Breast epithelium (tissue), 4 donors: ENCODE measurements at regions not wholly inside any gene's neighbourhood (a gene's known extent, or its start where the extent isn't known, plus 50 kb on each side); places are given as distances from the start of the nearest gene placed in this dataset.

Source experiments
- DNase-seq, 2 donors: peaks; one replicate each; pipeline ENCODE4 v3.0.0-alpha.2; 2019; ENCODE audit warnings: low spot score in 2 of 2
- H3K27ac ChIP-seq, 2 donors: fragments of 200-600 bp; sonication (generic) in 1 of 2; one replicate each; pipeline ENCODE4 v1.5.1; 2016 to 2019; ENCODE audit warnings: mild to moderate bottlenecking in 1 of 2
- H3K27me3 ChIP-seq, 2 donors: fragments of 200-600 bp; sonication (generic) in 1 of 2; one replicate each; pipeline versions ENCODE4 v1.5.1 to v1.6.0; 2017 to 2019; ENCODE audit warnings: control low read depth in 1 of 2, mild to moderate bottlenecking in 1 of 2
- H3K36me3 ChIP-seq: fragments of 200-600 bp; one replicate; pipeline ENCODE4 v1.5.1; 2019
- H3K4me1 ChIP-seq, 2 donors: fragments of 200-600 bp; sonication (generic); one replicate each; pipeline ENCODE4 v1.5.1; 2016 to 2019; ENCODE audit warnings: control low read depth in 1 of 2
- H3K4me3 ChIP-seq, 3 donors: fragments of 200-600 bp; sonication (generic); 1 replicate in 2 of 3; 2 replicates in 1 of 3; pipeline ENCODE4 v1.5.1; 2016 to 2019; ENCODE audit warnings: mild to moderate bottlenecking in 3 of 3, moderate library complexity in 2 of 3
- H3K9me3 ChIP-seq, 2 donors: fragments of 200-600 bp; sonication (generic) in 1 of 2; one replicate each; pipeline ENCODE4 v1.5.1; 2016 to 2019; ENCODE audit warnings: control low read depth in 1 of 2
- POLR2A ChIP-seq: fragments of 450-650 bp; IDR thresholded peaks from one replicate; pipeline ENCODE4 v1.6.1; 2016; ENCODE audit warnings: antibody characterized with exemption, mild to moderate bottlenecking, moderate library complexity
- POLR2AphosphoS5 ChIP-seq, 3 donors: sonication (generic); formaldehyde crosslinking; IDR thresholded peaks; one replicate each; pipeline ENCODE4 v1.6.1; 2017; ENCODE audit warnings: antibody characterized with exemption in 3 of 3
- intact Hi-C: fragments of 100-400 bp; cut with DNase I; formaldehyde crosslinking; loops from one replicate; pipeline ENCODE4 v1.15.1; 2023; ENCODE audit warnings: low total_unique reads
- TF ChIP-seq, protein P1 (sequence below), 3 donors: fragments of 450-650 bp; IDR thresholded peaks; one replicate each; pipeline ENCODE4 v1.5.1; 2016 to 2017; ENCODE audit warnings: antibody characterized with exemption in 3 of 3, mild to moderate bottlenecking in 3 of 3, moderate library complexity in 3 of 3

DNA sequence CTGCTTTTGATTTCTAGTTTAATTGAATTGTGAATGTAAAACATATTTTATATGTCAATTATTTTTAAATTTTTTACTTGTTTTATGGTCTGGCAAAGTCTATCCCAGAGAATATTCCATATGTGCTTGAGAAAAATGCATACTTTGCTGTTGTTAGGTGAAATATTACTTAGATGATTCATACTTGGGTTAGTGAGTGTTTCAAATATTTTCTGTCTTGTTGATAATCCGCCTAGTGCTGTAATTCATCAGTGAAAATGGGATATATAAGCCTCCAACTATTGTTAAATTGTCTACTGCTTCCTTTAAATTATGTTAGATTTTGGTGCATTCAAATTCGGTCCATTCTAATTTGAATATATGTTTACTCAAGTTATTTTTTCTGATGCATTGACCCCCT, 395.5 kb downstream of the LRFN5 start:
- intact Hi-C loops: no loop called here
- H3K4me1 ChIP-seq: no peaks in the 10 kb centered on the region
- H3K9me3 ChIP-seq: no peaks in the 10 kb centered on the region
- TF ChIP-seq POLR2AphosphoS5 (IDR thresholded peaks at IDR 0.05) (no peak), POLR2A (no peak)
- TF ChIP-seq, protein P1, sequence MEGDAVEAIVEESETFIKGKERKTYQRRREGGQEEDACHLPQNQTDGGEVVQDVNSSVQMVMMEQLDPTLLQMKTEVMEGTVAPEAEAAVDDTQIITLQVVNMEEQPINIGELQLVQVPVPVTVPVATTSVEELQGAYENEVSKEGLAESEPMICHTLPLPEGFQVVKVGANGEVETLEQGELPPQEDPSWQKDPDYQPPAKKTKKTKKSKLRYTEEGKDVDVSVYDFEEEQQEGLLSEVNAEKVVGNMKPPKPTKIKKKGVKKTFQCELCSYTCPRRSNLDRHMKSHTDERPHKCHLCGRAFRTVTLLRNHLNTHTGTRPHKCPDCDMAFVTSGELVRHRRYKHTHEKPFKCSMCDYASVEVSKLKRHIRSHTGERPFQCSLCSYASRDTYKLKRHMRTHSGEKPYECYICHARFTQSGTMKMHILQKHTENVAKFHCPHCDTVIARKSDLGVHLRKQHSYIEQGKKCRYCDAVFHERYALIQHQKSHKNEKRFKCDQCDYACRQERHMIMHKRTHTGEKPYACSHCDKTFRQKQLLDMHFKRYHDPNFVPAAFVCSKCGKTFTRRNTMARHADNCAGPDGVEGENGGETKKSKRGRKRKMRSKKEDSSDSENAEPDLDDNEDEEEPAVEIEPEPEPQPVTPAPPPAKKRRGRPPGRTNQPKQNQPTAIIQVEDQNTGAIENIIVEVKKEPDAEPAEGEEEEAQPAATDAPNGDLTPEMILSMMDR (IDR thresholded peaks at IDR 0.05): no peak
- no peak overlapping the region for H3K27ac ChIP-seq
- DNase-seq: no peak
- peaks cover 4% of the 10 kb centered on the region for H3K36me3 ChIP-seq
- H3K27me3 ChIP-seq: no peaks in the 10 kb centered on the region
- no peak overlapping the region for H3K4me3 ChIP-seq

DNA sequence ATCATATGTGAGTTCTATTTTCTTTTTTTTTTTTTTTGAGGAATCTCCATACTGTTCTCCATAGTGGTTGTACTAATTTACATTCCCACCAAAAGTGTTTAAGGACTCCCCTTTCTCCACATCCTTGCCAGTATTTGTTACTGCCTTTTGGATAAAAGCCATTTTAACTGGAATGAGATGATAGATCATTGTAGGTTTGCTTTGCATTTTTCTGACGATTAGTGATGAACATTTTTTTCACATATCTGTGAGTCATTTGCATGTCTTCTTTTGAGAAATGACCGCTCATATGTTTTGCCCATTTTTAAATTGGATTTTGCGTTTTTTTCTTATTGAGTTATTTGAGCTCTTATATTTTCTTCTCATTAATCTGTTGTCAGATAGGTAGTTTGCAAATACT, 394.8 kb downstream of the LRFN5 start:
- no peak overlapping the region for H3K4me3 ChIP-seq
- intact Hi-C loops: no loop called here
- H3K27ac ChIP-seq: no peak overlapping the region
- DNase-seq: no peak
- peaks cover 4% of the 10 kb centered on the region for H3K36me3 ChIP-seq
- TF ChIP-seq POLR2A: no peak
- TF ChIP-seq, protein P1 (IDR thresholded peaks at IDR 0.05): no peak
- no peak for TF ChIP-seq POLR2AphosphoS5 (IDR thresholded peaks at IDR 0.05)
- no peaks in the 10 kb centered on the region for H3K9me3 ChIP-seq
- H3K4me1 ChIP-seq: no peaks in the 10 kb centered on the region
- no peaks in the 10 kb centered on the region for H3K27me3 ChIP-seq

DNA sequence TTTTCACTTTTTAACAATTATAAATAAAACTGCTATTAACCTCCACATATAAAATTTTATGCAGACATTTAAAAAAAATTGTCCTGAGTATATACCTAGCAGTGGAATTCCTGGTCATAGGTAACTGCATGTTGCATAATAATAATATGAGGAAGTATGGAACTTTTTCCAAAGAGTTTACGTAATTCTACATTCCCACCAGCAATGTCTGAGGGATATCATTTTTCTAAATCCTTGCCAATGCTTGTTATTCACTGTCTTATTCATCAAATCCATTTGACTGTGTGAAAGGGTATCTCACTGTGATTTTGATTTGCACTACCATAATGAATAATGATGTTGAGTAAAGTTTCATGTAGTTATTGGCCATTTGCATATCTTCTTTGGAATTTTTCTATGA, 393.8 kb downstream of the LRFN5 start:
- no peaks in the 10 kb centered on the region for H3K27me3 ChIP-seq
- no peak for TF ChIP-seq POLR2AphosphoS5 (IDR thresholded peaks at IDR 0.05)
- TF ChIP-seq, protein P1 (IDR thresholded peaks at IDR 0.05): no peak
- no peaks in the 10 kb centered on the region for H3K9me3 ChIP-seq
- DNase-seq: no peak
- H3K4me1 ChIP-seq: no peaks in the 10 kb centered on the region
- intact Hi-C loops: no loop called here
- H3K36me3 ChIP-seq: peaks cover 4% of the 10 kb centered on the region
- no peak overlapping the region for H3K27ac ChIP-seq
- no peak overlapping the region for H3K4me3 ChIP-seq

DNA sequence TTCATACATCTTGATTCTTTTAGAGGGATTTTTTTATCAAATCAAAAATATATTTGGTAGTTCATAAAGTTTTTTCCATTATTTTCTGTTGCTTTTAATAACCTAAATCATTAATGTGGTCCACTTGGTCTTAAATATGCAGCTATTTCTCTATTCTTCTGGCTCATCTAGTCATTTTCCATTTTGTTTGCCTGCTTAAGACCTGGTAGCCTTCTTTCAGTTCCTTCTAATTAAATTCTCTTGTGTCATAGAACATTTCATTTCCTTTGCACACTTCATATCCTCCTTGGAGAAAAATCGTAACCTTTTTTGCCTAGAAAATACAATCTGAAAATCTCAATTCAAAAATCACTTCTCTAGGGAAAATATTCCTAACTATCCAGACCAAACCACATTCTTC, 387.0 kb downstream of the LRFN5 start:
- no peaks in the 10 kb centered on the region for H3K27me3 ChIP-seq
- no peak overlapping the region for H3K4me3 ChIP-seq
- H3K36me3 ChIP-seq: no peaks in the 10 kb centered on the region
- TF ChIP-seq POLR2A (no peak), POLR2AphosphoS5 (IDR thresholded peaks at IDR 0.05) (no peak)
- TF ChIP-seq, protein P1 (IDR thresholded peaks at IDR 0.05): no peak
- intact Hi-C loops: no loop called here
- no peaks in the 10 kb centered on the region for H3K4me1 ChIP-seq
- no peak for DNase-seq
- no peaks in the 10 kb centered on the region for H3K9me3 ChIP-seq
- H3K27ac ChIP-seq: no peak overlapping the region

DNA sequence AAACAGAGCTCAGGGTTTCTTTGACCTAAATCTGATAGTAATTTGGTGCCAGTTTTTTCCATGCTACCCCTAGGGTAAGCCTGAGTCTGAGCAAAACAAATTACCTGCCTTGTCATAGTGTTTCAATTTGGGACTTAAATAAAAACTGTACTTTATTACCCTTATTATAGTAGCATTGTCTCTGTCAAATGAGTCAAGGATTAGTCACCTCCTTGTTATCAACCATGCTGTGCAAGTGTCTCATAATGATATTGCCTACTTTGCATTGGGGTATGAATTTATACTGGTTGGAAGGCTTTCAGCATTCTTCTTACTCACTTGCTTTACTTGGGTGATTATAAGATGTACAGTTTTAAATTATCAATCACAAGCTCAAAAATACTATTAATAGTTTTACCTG, 380.0 kb downstream of the LRFN5 start:
- Histone ChIP-seq H3K36me3 (no peaks in the 10 kb centered on the region), H3K27me3 (no peaks in the 10 kb centered on the region), H3K4me1 (no peaks in the 10 kb centered on the region), H3K4me3 (no peak overlapping the region), H3K9me3 (no peaks in the 10 kb centered on the region), H3K27ac (no peak overlapping the region)
- no peak for DNase-seq
- TF ChIP-seq POLR2AphosphoS5 (IDR thresholded peaks at IDR 0.05): no peak
- TF ChIP-seq, protein P1 (IDR thresholded peaks at IDR 0.05): no peak
- TF ChIP-seq POLR2A: no peak
- intact Hi-C loops: no loop called here
